ENCODE measurements at regions not wholly inside any gene's neighbourhood (a gene's known extent, or its start where the extent isn't known, plus 50 kb on each side); places are given as distances from the start of the nearest gene placed in this dataset.

DNA sequence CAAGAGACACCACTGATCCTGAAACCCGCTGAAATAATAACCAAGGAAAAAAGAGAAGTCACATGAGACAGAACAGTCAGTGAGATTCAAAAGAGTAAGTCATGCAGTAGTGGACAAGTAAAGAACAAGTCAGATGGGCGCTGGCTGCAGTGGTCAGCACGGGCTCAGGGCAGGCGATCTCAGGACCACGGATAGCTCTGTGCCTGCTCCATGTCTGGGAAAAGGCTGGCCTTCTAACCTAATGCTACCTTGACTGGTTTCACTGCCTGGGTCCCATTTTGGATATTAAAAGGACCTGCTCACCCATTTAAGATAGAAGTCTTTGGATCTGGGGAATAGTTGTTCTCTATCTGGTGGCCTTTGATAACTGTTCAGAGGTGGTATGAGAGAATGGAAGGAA lies 61.7 kb upstream of the LCLAT1 start:
- TF ChIP-seq EZH2phosphoT487 (IDR thresholded peaks at IDR 0.05) (no peak), EZH2 (IDR thresholded peaks at IDR 0.05) (no peak)
- TF ChIP-seq, protein P1, sequence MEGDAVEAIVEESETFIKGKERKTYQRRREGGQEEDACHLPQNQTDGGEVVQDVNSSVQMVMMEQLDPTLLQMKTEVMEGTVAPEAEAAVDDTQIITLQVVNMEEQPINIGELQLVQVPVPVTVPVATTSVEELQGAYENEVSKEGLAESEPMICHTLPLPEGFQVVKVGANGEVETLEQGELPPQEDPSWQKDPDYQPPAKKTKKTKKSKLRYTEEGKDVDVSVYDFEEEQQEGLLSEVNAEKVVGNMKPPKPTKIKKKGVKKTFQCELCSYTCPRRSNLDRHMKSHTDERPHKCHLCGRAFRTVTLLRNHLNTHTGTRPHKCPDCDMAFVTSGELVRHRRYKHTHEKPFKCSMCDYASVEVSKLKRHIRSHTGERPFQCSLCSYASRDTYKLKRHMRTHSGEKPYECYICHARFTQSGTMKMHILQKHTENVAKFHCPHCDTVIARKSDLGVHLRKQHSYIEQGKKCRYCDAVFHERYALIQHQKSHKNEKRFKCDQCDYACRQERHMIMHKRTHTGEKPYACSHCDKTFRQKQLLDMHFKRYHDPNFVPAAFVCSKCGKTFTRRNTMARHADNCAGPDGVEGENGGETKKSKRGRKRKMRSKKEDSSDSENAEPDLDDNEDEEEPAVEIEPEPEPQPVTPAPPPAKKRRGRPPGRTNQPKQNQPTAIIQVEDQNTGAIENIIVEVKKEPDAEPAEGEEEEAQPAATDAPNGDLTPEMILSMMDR (IDR thresholded peaks at IDR 0.05): no peak
